ENCODE measurements at regions not wholly inside any gene's neighbourhood (a gene's known extent, or its start where the extent isn't known, plus 50 kb on each side); places are given as distances from the start of the nearest gene placed in this dataset.

GRCh38 chr4:160772668-160773067 lies 1391.1 kb downstream of the FSTL5 start:
- no peak for DNase-seq (ENCODE audit: low read depth in 4 of 4, low spot score in 3 of 4)

GRCh38 chr4:160795216-160795615 lies 1368.6 kb downstream of the FSTL5 start:
- no peak for DNase-seq (ENCODE audit: low read depth in 4 of 4, low spot score in 3 of 4)

DNA sequence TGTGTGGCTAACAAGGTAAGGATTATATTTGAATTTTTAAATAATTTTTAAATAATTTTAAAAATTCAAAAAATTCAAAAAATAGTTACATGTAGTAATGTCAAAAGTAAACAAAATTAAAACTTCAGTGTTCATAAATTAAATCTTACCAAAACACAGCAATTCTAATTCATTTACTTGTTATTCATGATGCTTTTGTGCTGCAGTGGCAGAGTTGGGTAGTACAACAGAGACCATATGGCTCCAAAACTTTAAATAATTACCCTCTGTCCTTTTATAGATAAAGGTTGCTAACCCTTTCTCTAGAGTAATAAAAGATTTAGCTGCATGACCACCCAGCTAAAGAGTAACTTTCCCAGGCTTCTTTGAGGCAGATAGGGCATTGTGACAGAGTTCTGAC lies 1355.6 kb downstream of the FSTL5 start:
- no peak for DNase-seq (ENCODE audit: low read depth in 4 of 4, low spot score in 3 of 4)

DNA sequence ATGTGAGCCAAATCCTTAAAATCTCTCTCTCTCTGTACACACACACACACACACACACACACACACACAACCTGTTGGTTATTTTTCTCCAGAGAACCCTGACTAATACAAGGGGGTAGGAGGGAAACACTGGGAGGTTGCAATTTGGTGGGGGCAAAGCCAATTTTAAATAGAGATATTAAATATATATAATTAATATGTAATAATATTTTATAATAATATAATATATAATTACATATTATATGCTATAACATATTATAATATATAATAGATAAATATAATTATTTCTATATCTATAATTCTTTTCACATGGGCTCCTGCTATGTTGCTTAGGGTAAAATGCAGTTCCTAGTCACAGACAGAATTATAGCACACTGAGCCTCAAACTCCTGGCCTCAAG lies 1354.2 kb downstream of the FSTL5 start:
- DNase-seq (ENCODE audit: low read depth in 4 of 4, low spot score in 3 of 4) = no peak

DNA sequence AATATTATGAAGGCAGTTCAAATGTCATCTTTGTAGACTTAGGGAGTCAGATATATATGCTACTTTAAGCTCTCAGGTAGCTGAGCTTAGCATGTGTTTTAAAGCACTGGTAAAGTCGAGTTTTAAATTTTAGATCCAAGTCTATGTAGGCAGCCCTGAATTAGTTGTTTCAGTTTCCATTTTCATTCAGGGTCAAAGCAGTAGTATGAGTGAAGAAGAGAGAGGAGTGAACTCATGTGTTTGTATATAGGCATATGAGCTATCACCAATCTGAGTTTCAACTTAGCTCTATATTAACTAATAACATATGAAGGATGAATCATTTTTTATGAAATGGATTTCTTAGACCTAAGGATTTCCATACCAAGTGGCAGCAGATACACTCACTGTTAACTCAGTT lies 1353.4 kb downstream of the FSTL5 start:
- no peak for DNase-seq (ENCODE audit: low read depth in 4 of 4, low spot score in 3 of 4)

GRCh38 chr4:160810941-160811340 lies 1352.9 kb downstream of the FSTL5 start:
- no peak for DNase-seq (ENCODE audit: low read depth in 4 of 4, low spot score in 3 of 4)

- no peak for DNase-seq (ENCODE audit: low read depth in 4 of 4, low spot score in 3 of 4)
These were observed 1351.8 kb downstream of the FSTL5 start for GRCh38 chr4:160811956-160812355.

DNA sequence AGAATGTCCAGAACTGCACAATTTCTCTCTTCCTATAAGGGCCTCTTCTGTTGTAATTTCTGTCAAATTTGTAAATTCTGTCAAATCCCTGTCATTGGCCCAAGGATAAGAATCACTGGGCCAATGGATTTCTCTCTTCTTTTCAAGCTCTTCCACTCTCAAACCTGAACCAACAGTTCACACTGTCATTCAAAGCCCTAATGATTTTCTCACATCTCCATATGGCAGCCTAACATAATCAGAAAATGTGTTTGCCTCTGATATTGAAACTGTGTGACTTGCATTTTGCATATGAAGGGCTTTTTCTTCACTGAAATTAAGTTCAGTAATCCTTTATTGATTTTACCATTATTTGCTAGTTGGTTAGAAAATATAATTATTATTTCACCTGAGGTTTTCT lies 1349.1 kb downstream of the FSTL5 start:
- DNase-seq (ENCODE audit: low read depth in 4 of 4, low spot score in 3 of 4) = no peak

GRCh38 chr4:160818571-160818970 lies 1345.2 kb downstream of the FSTL5 start:
- no peak for DNase-seq (ENCODE audit: low read depth in 4 of 4, low spot score in 3 of 4)

DNA sequence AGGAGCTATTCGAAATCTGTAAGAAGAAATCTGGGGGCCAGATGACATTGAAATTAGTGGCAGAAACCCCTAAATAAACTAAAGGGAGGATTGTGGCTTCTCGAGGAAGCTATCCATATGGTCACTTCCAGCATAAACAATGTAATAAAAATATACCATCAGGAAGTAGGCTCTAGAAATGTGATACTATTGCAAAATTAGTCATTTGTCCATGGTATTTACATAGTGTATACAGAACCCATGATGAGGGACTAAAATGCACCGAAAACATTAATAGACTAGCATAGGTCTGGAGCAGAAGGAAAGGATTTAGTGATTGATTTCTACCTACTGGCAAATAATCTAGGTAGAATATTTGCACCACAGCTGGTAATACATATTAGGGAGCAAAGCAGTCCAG lies 1344.0 kb downstream of the FSTL5 start:
- no peak for DNase-seq (ENCODE audit: low read depth in 4 of 4, low spot score in 3 of 4)

DNA sequence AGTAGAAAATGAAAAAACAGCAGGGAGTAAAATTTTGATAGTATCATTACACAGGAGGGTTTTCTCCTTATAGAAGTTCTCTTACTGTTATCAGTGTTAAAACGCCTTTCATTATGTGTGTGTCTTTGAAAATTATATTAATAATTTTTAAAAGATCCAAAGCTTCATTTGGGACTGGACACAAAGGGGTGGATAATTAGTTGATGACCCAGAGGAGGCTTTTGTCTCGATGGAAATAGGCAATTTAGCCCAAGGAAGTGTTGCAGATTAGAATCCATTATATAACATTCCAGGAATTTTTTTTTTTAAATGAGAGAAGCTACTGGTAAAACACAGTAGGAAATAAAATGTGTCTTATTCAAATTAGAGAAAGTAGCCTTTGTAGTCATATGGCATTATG lies 1339.3 kb downstream of the FSTL5 start:
- no peak for DNase-seq (ENCODE audit: low read depth in 4 of 4, low spot score in 3 of 4)

- DNase-seq (ENCODE audit: low read depth in 4 of 4, low spot score in 3 of 4) = no peak
These were observed 1338.0 kb downstream of the FSTL5 start for GRCh38 chr4:160825644-160826338.

DNA sequence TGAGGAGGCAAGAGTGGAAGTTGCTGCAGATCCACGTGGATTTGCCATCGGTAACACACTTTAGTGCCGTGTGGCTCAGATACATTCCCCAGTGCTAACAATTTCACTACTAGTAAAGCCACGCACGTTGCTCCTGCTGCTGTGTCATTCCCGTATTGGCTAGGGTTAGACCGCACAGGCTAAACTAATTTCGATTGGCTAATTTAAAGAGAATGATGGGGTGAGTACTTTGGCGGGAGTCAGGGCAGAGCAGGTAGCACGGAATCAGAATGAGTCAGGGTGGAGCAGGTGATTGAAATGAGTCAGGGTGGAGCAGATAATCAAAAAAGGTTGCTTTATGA lies 1337.5 kb downstream of the FSTL5 start:
- DNase-seq (ENCODE audit: low read depth in 4 of 4, low spot score in 3 of 4) = no peak

DNA sequence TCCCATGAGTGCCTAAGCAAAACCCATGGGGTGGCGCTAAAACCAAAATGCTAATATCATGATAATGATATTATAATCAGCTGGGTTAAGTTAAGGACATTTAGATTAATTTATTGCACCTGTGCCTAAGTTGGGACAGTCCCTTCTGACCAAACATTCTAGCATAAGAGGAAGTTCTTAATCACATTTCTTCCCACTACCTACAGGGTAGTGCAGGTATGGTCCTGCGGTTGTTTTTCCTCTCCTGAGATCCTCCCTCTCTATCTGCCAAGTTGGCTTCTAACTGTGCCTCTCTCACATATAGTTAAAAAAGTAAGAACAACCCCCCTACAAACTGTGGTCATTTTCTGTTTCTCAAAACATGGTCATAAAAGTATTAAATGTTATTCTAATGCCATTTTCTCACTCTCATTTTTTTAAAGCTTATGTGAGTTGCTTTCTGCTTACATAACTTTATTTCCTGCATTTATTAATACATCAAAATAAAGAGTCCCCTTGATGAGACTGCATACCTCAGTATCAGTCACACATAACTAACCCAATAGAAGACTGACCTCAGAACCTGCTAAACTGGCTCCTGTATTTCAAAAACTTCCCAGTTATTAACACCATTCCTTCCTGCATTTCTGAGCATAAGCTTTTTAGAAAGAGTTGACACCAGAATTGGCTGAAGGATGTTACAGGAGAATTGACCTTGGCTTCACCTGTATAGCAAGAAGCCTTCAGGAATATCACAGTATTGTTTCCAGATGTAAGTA lies 1332.5 kb downstream of the FSTL5 start:
- peak in 1 of 4 donors; percentile 14 for DNase-seq (ENCODE audit: low read depth in 4 of 4, low spot score in 3 of 4)

DNA sequence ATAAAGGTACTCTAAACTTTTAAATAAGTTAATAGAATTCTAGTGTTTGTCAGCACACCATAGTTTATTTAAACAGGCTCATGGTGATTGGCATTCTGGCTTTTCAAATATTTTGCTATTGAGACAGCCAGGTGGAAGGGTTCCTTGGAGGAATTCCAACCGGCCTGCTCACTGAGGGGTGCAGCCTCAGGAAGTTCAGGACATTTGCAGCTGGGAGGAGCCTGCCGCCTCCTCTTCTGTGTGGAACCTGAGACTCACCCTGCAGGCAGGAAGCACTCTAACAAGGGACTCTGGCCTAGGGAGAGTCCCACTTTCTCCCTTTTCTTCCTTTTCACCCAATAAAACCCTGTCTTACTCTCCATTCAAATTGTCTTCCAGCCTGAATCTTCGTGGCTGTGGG lies 1328.0 kb downstream of the FSTL5 start:
- DNase-seq (ENCODE audit: low read depth in 4 of 4, low spot score in 3 of 4) = no peak

DNA sequence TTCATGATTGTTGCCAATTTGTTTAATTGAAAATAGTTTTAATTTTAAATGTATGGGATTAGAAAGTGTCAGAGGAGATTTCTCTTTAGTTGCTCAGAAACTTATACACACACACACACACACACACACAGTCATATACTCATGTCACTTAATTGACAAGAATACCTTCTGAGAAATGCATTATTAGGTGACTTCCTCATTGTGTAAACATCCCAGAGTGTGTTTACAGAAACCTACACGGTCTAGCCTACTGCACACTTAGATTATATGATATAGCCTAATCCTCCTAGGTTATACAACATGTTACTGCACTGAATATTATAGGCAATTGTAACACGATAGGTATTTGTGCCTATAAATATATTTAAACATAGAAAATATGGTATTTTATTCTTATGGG lies 1327.4 kb downstream of the FSTL5 start:
- DNase-seq (ENCODE audit: low read depth in 4 of 4, low spot score in 3 of 4) = no peak

GRCh38 chr4:160846121-160846520 lies 1317.7 kb downstream of the FSTL5 start:
- DNase-seq (ENCODE audit: low read depth in 4 of 4, low spot score in 3 of 4) = no peak

- no peak for DNase-seq (ENCODE audit: low read depth in 4 of 4, low spot score in 3 of 4)
These were observed 1316.6 kb downstream of the FSTL5 start for GRCh38 chr4:160847228-160847627.

GRCh38 chr4:160848489-160848888 lies 1315.3 kb downstream of the FSTL5 start:
- no peak for DNase-seq (ENCODE audit: low read depth in 4 of 4, low spot score in 3 of 4)

GRCh38 chr4:160848901-160849760 lies 1314.7 kb downstream of the FSTL5 start:
- DNase-seq (ENCODE audit: low read depth in 4 of 4, low spot score in 3 of 4) = no peak

- DNase-seq (ENCODE audit: low read depth in 4 of 4, low spot score in 3 of 4) = no peak
These were observed 1299.5 kb downstream of the FSTL5 start for GRCh38 chr4:160864253-160864652.

DNA sequence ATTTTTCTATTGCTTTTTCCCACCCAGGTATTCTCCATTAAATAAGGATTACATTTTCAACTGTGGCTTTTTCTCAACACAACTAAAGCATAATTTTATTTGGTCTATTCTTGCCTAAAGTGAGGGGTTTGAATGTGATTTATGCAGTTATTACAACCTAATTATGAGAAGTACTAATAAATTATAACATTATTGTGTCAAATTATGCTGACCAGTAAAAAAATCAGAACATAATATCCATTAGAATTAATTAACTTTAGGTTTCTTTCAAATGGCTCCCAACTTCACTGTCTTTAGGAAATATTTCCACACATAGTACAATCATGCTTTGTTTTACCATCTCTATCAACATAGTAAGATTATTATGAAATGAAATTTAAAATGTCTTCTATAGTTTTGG lies 1293.9 kb downstream of the FSTL5 start:
- DNase-seq (ENCODE audit: low read depth in 4 of 4, low spot score in 3 of 4) = no peak
